K562 (cell line): ENCODE measurements at regions not wholly inside any gene's neighbourhood (a gene's known extent, or its start where the extent isn't known, plus 50 kb on each side); places are given as distances from the start of the nearest gene placed in this dataset.

ENCODE experiments used
- ATAC-seq: fragments of 200-7000 bp; cut with Tn5 transposase; 3 replicates; pipeline ENCODE4 v1.9.1; 2020; ENCODE audit warnings: moderate library complexity
- BruUV-seq: library from RNA; stranded (reverse); fragments of 400-500 nt; replicated peaks from 2 replicates; lab custom pipeline; 2021; lab: Mats Ljungman, UMichigan
- CTCF ChIA-PET: fragments of 300-600 bp; formaldehyde crosslinking; extraction: SDS; loops from one replicate; lab custom pipeline; 2021; ENCODE audit warnings: low intra/inter-chr PET ratio; lab: Yijun Ruan, JAX
- POLR2A ChIA-PET: fragments of 300-600, 350-650 bp; sonication (Branson Sonifier 250); formaldehyde crosslinking; extraction: SDS; loops from one replicate; lab custom pipeline; 2021; ENCODE audit warnings: antibody characterized with exemption, inconsistent platforms; lab: Yijun Ruan, JAX
- DNase-seq, 4 experiments: peaks; one replicate each; pipeline versions ENCODE4 v3.0.0 to v3.0.0-alpha.2; 2011 to 2018; ENCODE audit warnings: low spot score in 3 of 4, mixed read lengths in 3 of 4; ENCODE audit errors: extremely low read depth in 1 of 4
- FAIRE-seq: peaks from 2 replicates; lab custom pipeline; 2011; peaks lifted over from hg19 to GRCh38; lab: Jason Lieb, UNC
- H2AFZ ChIP-seq: 2 replicates; pipeline ENCODE4 v1.6.0; 2011; ENCODE audit warnings: low read depth, low read length, control low read depth, inconsistent platforms
- H3K27ac ChIP-seq: fragments of 200-600 bp; 3 replicates; pipeline ENCODE4 v1.8.0; 2011; ENCODE audit warnings: low read depth, mild to moderate bottlenecking, control low read depth, inconsistent platforms, low read length, moderate library complexity, mixed read lengths; ENCODE audit errors: extremely low read depth
- H3K27me3 ChIP-seq, 2 experiments: fragments of 300-600 bp in 1 of 2; 2 replicates in 1 of 2; 3 replicates in 1 of 2; pipeline versions ENCODE4 v1.6.0 to v1.8.0; 2011; ENCODE audit warnings: inconsistent platforms in 2 of 2, low read length in 2 of 2, mild to moderate bottlenecking in 1 of 2, mixed read lengths in 1 of 2, moderate library complexity in 1 of 2; ENCODE audit not compliant: control insufficient read depth in 2 of 2, insufficient read depth in 2 of 2
- H3K36me3 ChIP-seq: fragments of 300-600 bp; 3 replicates; pipeline ENCODE4 v1.8.0; 2011; ENCODE audit warnings: mild to moderate bottlenecking, low read length, inconsistent platforms; ENCODE audit not compliant: control insufficient read depth, insufficient read depth
- H3K4me1 ChIP-seq, 2 experiments: fragments of 200-600 bp in 1 of 2; replicated peaks in 1 of 2; 2 replicates in 1 of 2; 3 replicates in 1 of 2; pipeline versions ENCODE4 v1.5.1 to v1.8.0; 2011; ENCODE audit warnings: inconsistent platforms in 2 of 2, low read length in 2 of 2, mild to moderate bottlenecking in 1 of 2, mixed read lengths in 1 of 2, moderate library complexity in 1 of 2; ENCODE audit not compliant: control insufficient read depth in 2 of 2, insufficient read depth in 2 of 2
- H3K4me2 ChIP-seq: 2 replicates; pipeline ENCODE4 v1.6.1; 2011; ENCODE audit warnings: low read length, control low read depth, inconsistent platforms, mixed read lengths; ENCODE audit not compliant: insufficient read depth
- H3K4me3 ChIP-seq: fragments of 200-600 bp; sonication (generic), shearing (Covaris generic); 2 replicates; pipeline ENCODE4 v1.5.1; 2016; ENCODE audit warnings: control low read depth, inconsistent platforms
- H3K79me2 ChIP-seq: fragments of 200-600 bp; 3 replicates; pipeline ENCODE4 v1.8.0; 2011; ENCODE audit warnings: low read length, inconsistent platforms; ENCODE audit not compliant: control insufficient read depth, insufficient read depth
- H3K9ac ChIP-seq, 2 experiments: 2 replicates each; pipeline versions ENCODE4 v1.6.0 to v1.6.1; 2011; ENCODE audit warnings: low read depth in 2 of 2, low read length in 2 of 2, control low read depth in 1 of 2, inconsistent platforms in 1 of 2, mild to moderate bottlenecking in 1 of 2, mixed read lengths in 1 of 2; ENCODE audit not compliant: insufficient read depth in 1 of 2
- H3K9me1 ChIP-seq: one replicate; pipeline ENCODE4 v1.6.0; 2011; ENCODE audit warnings: inconsistent platforms, mild to moderate bottlenecking, low read length, moderate library complexity; ENCODE audit not compliant: control insufficient read depth, insufficient read depth
- H3K9me3 ChIP-seq: replicated peaks from 2 replicates; pipeline ENCODE4 v1.5.1; 2011; ENCODE audit warnings: low read depth, low read length, inconsistent platforms; ENCODE audit not compliant: control insufficient read depth, insufficient read depth
- H4K20me1 ChIP-seq: replicated peaks from 2 replicates; pipeline ENCODE4 v1.6.1; 2011; ENCODE audit warnings: low read length, inconsistent platforms, mixed read lengths; ENCODE audit not compliant: control insufficient read depth, insufficient read depth
- FUS ChIP-seq: fragments of 200-400 bp; formaldehyde crosslinking; optimal IDR thresholded peaks from 2 replicates; pipeline ENCODE3; 2017; ENCODE audit warnings: low read depth, low read length
- GABPA ChIP-seq: fragments of 200-800 bp; sonication (Bioruptor generic); conservative IDR thresholded peaks from 2 replicates; pipeline ENCODE4 v1.6.1; 2016; ENCODE audit warnings: low read depth, missing genetic modification characterization, missing compliant biosample characterization
- HBP1 ChIP-seq: fragments of 450-650 bp; formaldehyde crosslinking; IDR thresholded peaks from 2 replicates; pipeline ENCODE4 v1.4.0; 2022; ENCODE audit warnings: missing genetic modification characterization
- ILF3 ChIP-seq: fragments of 450-650 bp; IDR thresholded peaks from 2 replicates; pipeline ENCODE4 v1.6.1; 2018; ENCODE audit warnings: antibody characterized with exemption, mild to moderate bottlenecking, moderate library complexity, borderline replicate concordance
- JUND ChIP-seq, 2 experiments: IDR thresholded peaks; 2 replicates in 1 of 2; 3 replicates in 1 of 2; pipeline ENCODE4 v1.6.1; 2011; ENCODE audit warnings: borderline replicate concordance in 2 of 2, low read depth in 2 of 2, low read length in 2 of 2, improper control_type of control experiment in 1 of 2, missing biosample characterization in 1 of 2, missing genetic modification characterization in 1 of 2, missing genetic modification reagents in 1 of 2
- MCM3 ChIP-seq: fragments of 450-650 bp; IDR thresholded peaks from 2 replicates; pipeline ENCODE4 v1.6.1; 2016
- MEF2A ChIP-seq: IDR thresholded peaks from 2 replicates; pipeline ENCODE4 v1.6.1; 2011; ENCODE audit warnings: low read depth, mild to moderate bottlenecking, low read length, moderate library complexity; ENCODE audit not compliant: control insufficient read depth
- PHB2 ChIP-seq: fragments of 450-650 bp; IDR thresholded peaks from 2 replicates; pipeline ENCODE4 v1.6.1; 2017; ENCODE audit warnings: low read depth
- RBM25 ChIP-seq: fragments of 200-400 bp; formaldehyde crosslinking; IDR thresholded peaks from 2 replicates; pipeline ENCODE4 v1.6.1; 2018; ENCODE audit warnings: low read length, low read depth, moderate library complexity; ENCODE audit not compliant: severe bottlenecking
- RHOXF2B ChIP-seq: fragments of 250-450 bp; sonication (Bioruptor Pico); conservative IDR thresholded peaks from 2 replicates; pipeline ENCODE4 v1.5.1; 2021
- SMARCA4 ChIP-seq: fragments of 450-650 bp; IDR thresholded peaks from 2 replicates; pipeline ENCODE4 v1.6.1; 2016
- SOX6 ChIP-seq: fragments of 450-650 bp; IDR thresholded peaks from 2 replicates; pipeline ENCODE4 v1.6.1; 2014; ENCODE audit warnings: mild to moderate bottlenecking
- TCFL5 ChIP-seq: fragments of 250-450 bp; sonication (Bioruptor Pico); conservative IDR thresholded peaks from 2 replicates; pipeline ENCODE4 v1.6.1; 2021; ENCODE audit warnings: mild to moderate bottlenecking, moderate library complexity, matching md5 sums
- ZKSCAN8 ChIP-seq: fragments of 200-800 bp; sonication (Bioruptor generic); IDR thresholded peaks from 2 replicates; pipeline ENCODE4 v1.6.1; 2016; ENCODE audit warnings: missing genetic modification characterization, missing compliant biosample characterization
- ZNF239 ChIP-seq: fragments of 250-450 bp; sonication (Bioruptor Pico); IDR thresholded peaks from 2 replicates; pipeline ENCODE4 v1.4.0; 2020; ENCODE audit warnings: mild to moderate bottlenecking
- ZNF24 ChIP-seq: fragments of 450-650 bp; IDR thresholded peaks from 2 replicates; pipeline ENCODE4 v1.6.1; 2016
- ZNF507 ChIP-seq: conservative IDR thresholded peaks from 2 replicates; pipeline ENCODE4 v1.6.1; 2017; ENCODE audit warnings: missing genetic modification characterization, missing compliant biosample characterization
- ZNF830 ChIP-seq: fragments of 250-450 bp; sonication (Bioruptor Pico); IDR thresholded peaks from 2 replicates; pipeline ENCODE4 v1.5.0; 2021; ENCODE audit warnings: mild to moderate bottlenecking
- WGBS: fragments of 100-300 bp; shearing (Covaris generic); methylation state at CpG from one replicate; pipeline ENCODE4 v1.1.6; 2016; ENCODE audit warnings: low coverage, mixed read lengths; ENCODE audit not compliant: insufficient coverage; ENCODE audit errors: missing lambda C conversion rate; 5-methylcytosine and 5-hydroxymethylcytosine counted together
- in situ Hi-C: fragments of 300-500 bp; cut with MboI; formaldehyde crosslinking; loops from 4 replicates; pipeline ENCODE4 v1.15.0; 2018; ENCODE audit warnings: inconsistent platforms, mixed read lengths
- intact Hi-C: fragments of 100-400 bp; cut with micrococcal nuclease; formaldehyde crosslinking; loops from 2 replicates; pipeline ENCODE4 v1.14.2; 2022
- TF ChIP-seq, protein P1 (sequence below), 3 experiments: fragments of 200-800 bp in 1 of 3; sonication (Bioruptor generic) in 1 of 3; sonication (generic) in 1 of 3; formaldehyde crosslinking in 1 of 3; IDR thresholded peaks; 2 replicates each; pipeline versions ENCODE4 v1.6.1 to v1.8.0; 2016 to 2022; ENCODE audit warnings: mild to moderate bottlenecking in 2 of 3, missing compliant biosample characterization in 2 of 3, missing genetic modification characterization in 2 of 3, missing genetic modification reagents in 1 of 3

- TF ChIP-seq, protein P1, sequence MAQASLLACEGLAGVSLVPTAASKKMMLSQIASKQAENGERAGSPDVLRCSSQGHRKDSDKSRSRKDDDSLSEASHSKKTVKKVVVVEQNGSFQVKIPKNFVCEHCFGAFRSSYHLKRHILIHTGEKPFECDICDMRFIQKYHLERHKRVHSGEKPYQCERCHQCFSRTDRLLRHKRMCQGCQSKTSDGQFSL (CRISPR knock-in tag; IDR thresholded peaks at IDR 0.05): no peak
- TF ChIP-seq, protein P1 (tag; IDR thresholded peaks at IDR 0.05): no peak
- TF ChIP-seq JUND (IDR thresholded peaks at IDR 0.05; ENCODE audit: borderline replicate concordance, low read depth, low read length) (no peak), JUND (tag; IDR thresholded peaks at IDR 0.05; ENCODE audit: borderline replicate concordance, low read depth, low read length) (no peak)
Observed at GRCh38 chr9:107688728-107689127, 199.2 kb upstream of the KLF4 start (continued).

DNA sequence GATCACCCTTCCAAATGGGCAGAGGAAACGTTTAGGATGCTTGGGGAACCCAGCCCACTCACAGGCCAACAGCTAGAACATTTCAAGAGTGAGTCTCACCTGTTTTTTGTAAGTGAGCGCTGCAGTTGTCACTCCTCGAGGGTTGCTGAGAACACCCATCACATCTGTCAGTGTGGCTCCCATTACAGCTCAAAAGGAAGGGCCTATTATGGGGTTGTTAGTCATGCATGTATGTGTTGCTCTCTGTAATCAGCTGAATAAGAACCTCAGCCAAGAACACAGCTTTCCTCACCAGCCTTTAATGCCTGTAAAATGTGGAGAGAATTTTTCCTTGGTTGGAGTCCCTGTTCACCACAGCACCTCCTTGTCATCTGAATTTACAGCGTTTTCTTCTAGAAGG is 196.3 kb upstream of the KLF4 start:
- H3K4me1 ChIP-seq: no peaks in the 10 kb centered on the region; a peak in 1 of 5 replicates
- no peaks in the 10 kb centered on the region for H3K9me1 ChIP-seq
- in situ Hi-C loops (no loop called here), intact Hi-C loops (no loop called here)
- H3K9ac ChIP-seq: no peak overlapping the region
- H3K27me3 ChIP-seq: peaks cover 4 to 23% of the 10 kb centered on the region in 2 experiments; a peak in 3 of 5 replicates
- H3K27ac ChIP-seq: no peak overlapping the region
- ATAC-seq (no peak), FAIRE-seq (no peak), DNase-seq (no peak)
- no peak overlapping the region for H3K4me2 ChIP-seq
- H4K20me1 ChIP-seq: no peaks in the 10 kb centered on the region
- no peaks in the 10 kb centered on the region for H3K79me2 ChIP-seq
- no peak overlapping the region for H3K4me3 ChIP-seq
- no peak overlapping the region for H2AFZ ChIP-seq
- ChIA-PET CTCF (no interaction called here), POLR2A (interaction anchor here (0.8 kb wide), 1 partner anchor 30 kb away, joined by 3 read pairs; no protein-coding TSS in a partner anchor)
- H3K9me3 ChIP-seq: no peaks in the 10 kb centered on the region
- BruUV-seq: no TSS peak
- 0% methylated on average over 4 of the region's 4 CpGs for WGBS
- no peaks in the 10 kb centered on the region for H3K36me3 ChIP-seq
- TF ChIP-seq SOX6 (no peak), RBM25 (no peak), ZNF24 (no peak), ILF3 (no peak), TCFL5 (CRISPR knock-in tag) (no peak), MCM3 (no peak), ZNF239 (CRISPR knock-in tag) (no peak), ZNF830 (CRISPR knock-in tag) (no peak), HBP1 (CRISPR knock-in tag) (no peak), ZKSCAN8 (CRISPR knock-in tag) (no peak), GABPA (tag) (no peak), FUS (no peak), SMARCA4 (no peak), PHB2 (no peak), RHOXF2B (CRISPR knock-in tag) (no peak), MEF2A (no peak), ZNF507 (tag) (no peak)
